ENCODE measurements at regions not wholly inside any gene's neighbourhood (a gene's known extent, or its start where the extent isn't known, plus 50 kb on each side); places are given as distances from the start of the nearest gene placed in this dataset.

DNA sequence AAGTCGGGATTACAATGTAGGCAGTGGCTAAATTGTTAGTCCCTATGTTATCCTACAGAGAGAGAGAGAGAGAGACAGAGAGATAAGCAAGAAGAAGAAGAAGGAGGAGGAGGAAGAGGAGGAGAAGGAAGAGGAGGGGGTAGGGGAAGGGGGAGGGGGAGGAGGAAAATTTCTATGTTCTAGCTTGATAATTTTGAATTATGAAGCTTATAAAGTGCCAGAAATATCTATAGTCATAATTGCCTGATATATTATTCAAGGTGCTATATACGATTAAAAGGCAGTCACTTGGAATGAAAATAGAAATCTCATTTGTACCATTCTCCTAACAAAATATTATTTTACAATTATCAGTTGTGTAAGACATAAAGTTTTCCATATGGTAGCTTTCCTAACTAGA is 122.4 kb upstream of the PRR32 start:
- Mint-ChIP-seq H3K9me3 (ENCODE audit: low read depth) (peaks cover 20% of the 10 kb centered on the region), H3K4me1 (ENCODE audit: low read depth) (no peaks in the 10 kb centered on the region), H3K4me3 (ENCODE audit: unreplicated experiment) (no peak overlapping the region), H3K27me3 (ENCODE audit: low read depth) (no peaks in the 10 kb centered on the region), H3K27ac (ENCODE audit: unreplicated experiment) (no peak overlapping the region), H3K36me3 (ENCODE audit: low read depth) (no peaks in the 10 kb centered on the region)
- no peak for DNase-seq (ENCODE audit: low spot score)
- TF ChIP-seq, protein P1, sequence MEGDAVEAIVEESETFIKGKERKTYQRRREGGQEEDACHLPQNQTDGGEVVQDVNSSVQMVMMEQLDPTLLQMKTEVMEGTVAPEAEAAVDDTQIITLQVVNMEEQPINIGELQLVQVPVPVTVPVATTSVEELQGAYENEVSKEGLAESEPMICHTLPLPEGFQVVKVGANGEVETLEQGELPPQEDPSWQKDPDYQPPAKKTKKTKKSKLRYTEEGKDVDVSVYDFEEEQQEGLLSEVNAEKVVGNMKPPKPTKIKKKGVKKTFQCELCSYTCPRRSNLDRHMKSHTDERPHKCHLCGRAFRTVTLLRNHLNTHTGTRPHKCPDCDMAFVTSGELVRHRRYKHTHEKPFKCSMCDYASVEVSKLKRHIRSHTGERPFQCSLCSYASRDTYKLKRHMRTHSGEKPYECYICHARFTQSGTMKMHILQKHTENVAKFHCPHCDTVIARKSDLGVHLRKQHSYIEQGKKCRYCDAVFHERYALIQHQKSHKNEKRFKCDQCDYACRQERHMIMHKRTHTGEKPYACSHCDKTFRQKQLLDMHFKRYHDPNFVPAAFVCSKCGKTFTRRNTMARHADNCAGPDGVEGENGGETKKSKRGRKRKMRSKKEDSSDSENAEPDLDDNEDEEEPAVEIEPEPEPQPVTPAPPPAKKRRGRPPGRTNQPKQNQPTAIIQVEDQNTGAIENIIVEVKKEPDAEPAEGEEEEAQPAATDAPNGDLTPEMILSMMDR (IDR thresholded peaks at IDR 0.05): no peak

DNA sequence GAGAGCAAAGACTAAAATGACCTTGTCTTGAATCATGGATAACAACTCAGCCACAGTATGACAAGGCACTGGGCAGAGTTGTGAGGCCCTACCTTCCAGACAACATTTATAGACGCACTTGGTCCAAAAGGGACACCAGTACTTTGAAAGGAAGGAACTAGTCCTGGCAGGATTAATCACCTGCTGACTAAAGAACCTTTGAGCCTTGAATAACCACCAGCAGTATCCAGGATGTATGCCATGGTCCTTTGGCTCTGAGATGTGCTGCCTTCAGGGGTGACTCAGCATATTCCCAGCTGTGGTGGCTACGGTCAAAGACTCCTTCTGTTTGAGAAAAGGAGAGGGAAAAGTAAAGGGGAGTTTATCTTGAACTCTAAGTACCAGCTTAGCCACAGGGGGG is 118.1 kb upstream of the PRR32 start:
- H3K9me3 Mint-ChIP-seq (ENCODE audit: low read depth): peaks cover 43% of the 10 kb centered on the region
- TF ChIP-seq, protein P1 (IDR thresholded peaks at IDR 0.05): no peak
- no peak overlapping the region for H3K4me3 Mint-ChIP-seq (ENCODE audit: unreplicated experiment)
- no peak overlapping the region for H3K27ac Mint-ChIP-seq (ENCODE audit: unreplicated experiment)
- H3K36me3 Mint-ChIP-seq (ENCODE audit: low read depth): no peaks in the 10 kb centered on the region
- no peaks in the 10 kb centered on the region for H3K4me1 Mint-ChIP-seq (ENCODE audit: low read depth)
- no peak for DNase-seq (ENCODE audit: low spot score)
- no peaks in the 10 kb centered on the region for H3K27me3 Mint-ChIP-seq (ENCODE audit: low read depth)

DNA sequence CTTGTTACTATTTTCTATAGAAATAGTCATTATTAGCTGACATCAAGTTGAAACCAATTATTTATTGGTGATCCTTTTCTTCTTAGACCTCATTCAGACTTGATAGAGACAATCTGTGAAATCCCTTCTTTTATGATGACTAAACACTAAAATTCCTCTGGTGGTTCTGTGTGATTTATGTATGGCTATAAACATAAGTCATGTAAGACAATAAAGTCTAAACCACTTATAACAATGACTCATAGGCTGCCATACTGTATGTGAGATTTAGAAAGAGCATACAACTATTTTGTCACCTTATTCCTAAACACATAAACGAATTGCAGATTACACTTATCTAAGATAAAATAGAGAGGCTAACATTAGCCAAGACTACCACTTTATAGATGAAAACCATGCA is 101.1 kb upstream of the PRR32 start:
- H3K9me3 Mint-ChIP-seq (ENCODE audit: low read depth): peaks cover 5% of the 10 kb centered on the region
- no peak overlapping the region for H3K27ac Mint-ChIP-seq (ENCODE audit: unreplicated experiment)
- DNase-seq (ENCODE audit: low spot score): no peak
- H3K36me3 Mint-ChIP-seq (ENCODE audit: low read depth): no peaks in the 10 kb centered on the region
- no peak overlapping the region for H3K4me3 Mint-ChIP-seq (ENCODE audit: unreplicated experiment)
- TF ChIP-seq, protein P1 (IDR thresholded peaks at IDR 0.05): no peak
- H3K4me1 Mint-ChIP-seq (ENCODE audit: low read depth): no peaks in the 10 kb centered on the region
- H3K27me3 Mint-ChIP-seq (ENCODE audit: low read depth): no peaks in the 10 kb centered on the region

DNA sequence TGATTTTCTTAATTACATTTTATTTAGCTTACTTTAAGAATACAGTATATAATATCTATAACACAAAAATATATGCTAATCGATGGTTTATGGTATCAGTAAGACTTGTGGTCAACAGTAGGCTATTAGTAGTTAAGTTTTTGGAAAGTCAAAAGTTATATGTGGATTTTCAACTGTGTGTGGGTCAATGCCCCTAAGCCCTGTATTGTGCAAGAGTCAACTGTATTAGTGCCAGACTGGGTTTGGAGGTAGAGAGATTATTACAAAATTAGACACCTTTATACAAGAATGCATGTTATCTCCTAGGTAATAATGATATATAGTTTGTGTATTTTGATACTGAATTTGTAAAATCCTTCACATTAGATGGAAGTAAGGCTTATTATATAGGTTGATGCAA is 100.3 kb upstream of the PRR32 start:
- no peak overlapping the region for H3K4me3 Mint-ChIP-seq (ENCODE audit: unreplicated experiment)
- no peak overlapping the region for H3K27ac Mint-ChIP-seq (ENCODE audit: unreplicated experiment)
- H3K9me3 Mint-ChIP-seq (ENCODE audit: low read depth): peaks cover 5% of the 10 kb centered on the region
- H3K27me3 Mint-ChIP-seq (ENCODE audit: low read depth): no peaks in the 10 kb centered on the region
- H3K36me3 Mint-ChIP-seq (ENCODE audit: low read depth): no peaks in the 10 kb centered on the region
- DNase-seq (ENCODE audit: low spot score): no peak
- TF ChIP-seq, protein P1 (IDR thresholded peaks at IDR 0.05): no peak
- no peaks in the 10 kb centered on the region for H3K4me1 Mint-ChIP-seq (ENCODE audit: low read depth)

DNA sequence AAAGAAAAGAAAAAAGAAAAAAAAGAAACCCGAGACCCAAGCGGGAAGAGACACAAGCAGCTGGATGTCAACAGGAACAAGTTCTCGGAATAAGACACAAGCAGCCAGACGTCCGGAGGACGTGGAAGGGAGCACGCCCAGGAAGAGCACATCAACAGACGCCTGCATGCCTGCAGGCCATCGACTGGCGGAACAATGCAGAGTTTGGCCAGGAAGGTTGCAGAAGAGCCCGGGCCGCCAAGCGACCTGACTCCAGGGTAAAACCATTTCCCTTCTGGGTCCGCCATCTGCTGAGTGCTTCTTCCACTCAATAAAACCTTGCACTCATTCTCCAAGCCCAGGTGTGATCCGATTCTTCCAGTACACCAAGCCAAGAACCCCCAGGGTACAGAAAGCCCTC is 95.6 kb upstream of the PRR32 start:
- DNase-seq (ENCODE audit: low spot score): no peak
- TF ChIP-seq, protein P1 (IDR thresholded peaks at IDR 0.05): no peak
- no peak overlapping the region for H3K4me3 Mint-ChIP-seq (ENCODE audit: unreplicated experiment)
- no peaks in the 10 kb centered on the region for H3K4me1 Mint-ChIP-seq (ENCODE audit: low read depth)
- H3K27me3 Mint-ChIP-seq (ENCODE audit: low read depth): no peaks in the 10 kb centered on the region
- H3K9me3 Mint-ChIP-seq (ENCODE audit: low read depth): peaks cover 7% of the 10 kb centered on the region
- H3K36me3 Mint-ChIP-seq (ENCODE audit: low read depth): no peaks in the 10 kb centered on the region
- H3K27ac Mint-ChIP-seq (ENCODE audit: unreplicated experiment): no peak overlapping the region
